ENCODE measurements at regions not wholly inside any gene's neighbourhood (a gene's known extent, or its start where the extent isn't known, plus 50 kb on each side); places are given as distances from the start of the nearest gene placed in this dataset.

DNA sequence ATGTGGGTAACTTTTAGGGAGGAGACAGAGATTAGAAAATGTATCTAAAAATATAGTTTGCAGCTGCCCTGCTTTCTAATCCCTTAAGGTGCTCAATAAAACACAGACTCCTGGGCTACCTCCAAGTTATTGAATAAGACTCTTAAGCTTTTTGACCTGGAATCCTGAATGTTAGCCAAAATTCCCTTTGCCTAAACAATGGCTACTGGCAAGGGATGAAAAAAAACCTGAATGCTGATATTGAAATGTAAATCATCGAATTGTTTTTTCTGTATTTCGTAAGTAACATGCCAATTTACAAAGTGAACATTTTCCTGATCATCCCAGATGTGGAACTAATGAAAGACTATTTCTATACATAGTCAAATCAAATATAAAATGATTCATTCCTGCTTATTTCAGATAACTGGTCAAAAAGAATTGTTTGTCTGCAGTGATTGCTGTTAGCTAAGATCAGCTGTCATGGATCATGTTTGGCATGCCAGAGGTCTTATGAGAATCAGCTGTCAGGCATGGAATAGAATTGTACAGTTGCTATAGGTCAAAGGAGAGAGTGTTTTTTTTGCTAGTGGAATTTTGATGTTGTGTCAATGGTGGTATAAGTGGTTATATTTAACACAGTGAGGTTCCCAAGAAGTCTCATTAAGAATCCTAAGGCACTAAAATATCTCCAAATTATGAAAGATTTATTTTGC is 363.6 kb upstream of the CWC22 start:
- no peak overlapping the region for H3K27ac ChIP-seq (ENCODE audit: low read depth in 2 of 2, low read length in 1 of 2)
- H3K9ac ChIP-seq: no peak overlapping the region

GRCh38 chr2:180368881-180369280 is 361.8 kb upstream of the CWC22 start:
- ChIA-PET CTCF (interaction anchor here (0.6 to 1.7 kb wide), 2 partner anchors 10 to 265 kb away, joined by 4 to 5 read pairs; no protein-coding TSS in a partner anchor), POLR2A (no interaction called here)
- Histone ChIP-seq H3K36me3 (replicated peaks in 1 of 2; ENCODE audit: control insufficient read depth in 1 of 2, insufficient read depth in 2 of 2, low read length in 1 of 2) (no peaks in the 10 kb centered on the region), H3K27me3 (ENCODE audit: insufficient read depth) (no peaks in the 10 kb centered on the region), H3K27ac (ENCODE audit: low read depth in 2 of 2, low read length in 1 of 2) (no peak overlapping the region), H3K9me2 (no peaks in the 10 kb centered on the region), H3K9me3 (no peaks in the 10 kb centered on the region), H3K9ac (no peak overlapping the region), H3K79me2 (ENCODE audit: insufficient read depth) (no peaks in the 10 kb centered on the region), H2AFZ (ENCODE audit: low read depth) (no peak overlapping the region), H3K4me1 (ENCODE audit: control insufficient read depth in 1 of 2, insufficient read depth in 2 of 2, low read depth in 1 of 2, low read length in 1 of 2) (no peaks in the 10 kb centered on the region; a peak in 1 of 4 replicates), H3K4me2 (no peak overlapping the region), H4K20me1 (ENCODE audit: insufficient read depth) (no peaks in the 10 kb centered on the region), H3F3A (replicated peaks; ENCODE audit: insufficient read depth) (no peaks in the 10 kb centered on the region), H3K4me3 (ENCODE audit: low read depth in 2 of 2, low read length in 1 of 2) (no peak overlapping the region)
- no peak for TF ChIP-seq REST (IDR thresholded peaks at IDR 0.05; ENCODE audit: low read depth, low read length)
- TF ChIP-seq RFX5 (IDR thresholded peaks at IDR 0.05; ENCODE audit: low read length): no peak
- TF ChIP-seq, protein P1, sequence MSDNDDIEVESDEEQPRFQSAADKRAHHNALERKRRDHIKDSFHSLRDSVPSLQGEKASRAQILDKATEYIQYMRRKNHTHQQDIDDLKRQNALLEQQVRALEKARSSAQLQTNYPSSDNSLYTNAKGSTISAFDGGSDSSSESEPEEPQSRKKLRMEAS (IDR thresholded peaks at IDR 0.05; ENCODE audit: low read depth): no peak
- no peak for TF ChIP-seq EZH2phosphoT487 (IDR thresholded peaks at IDR 0.05; ENCODE audit: borderline replicate concordance, low read depth)
- TF ChIP-seq FOSL2 (IDR thresholded peaks at IDR 0.05; ENCODE audit: borderline replicate concordance, low read depth): no peak
- no peak for TF ChIP-seq TAF1 (IDR thresholded peaks at IDR 0.05; ENCODE audit: borderline replicate concordance, low read depth, low read length)
- no peak for TF ChIP-seq TEAD4 (IDR thresholded peaks at IDR 0.05; ENCODE audit: borderline replicate concordance, insufficient read depth)
- TF ChIP-seq, protein P2, sequence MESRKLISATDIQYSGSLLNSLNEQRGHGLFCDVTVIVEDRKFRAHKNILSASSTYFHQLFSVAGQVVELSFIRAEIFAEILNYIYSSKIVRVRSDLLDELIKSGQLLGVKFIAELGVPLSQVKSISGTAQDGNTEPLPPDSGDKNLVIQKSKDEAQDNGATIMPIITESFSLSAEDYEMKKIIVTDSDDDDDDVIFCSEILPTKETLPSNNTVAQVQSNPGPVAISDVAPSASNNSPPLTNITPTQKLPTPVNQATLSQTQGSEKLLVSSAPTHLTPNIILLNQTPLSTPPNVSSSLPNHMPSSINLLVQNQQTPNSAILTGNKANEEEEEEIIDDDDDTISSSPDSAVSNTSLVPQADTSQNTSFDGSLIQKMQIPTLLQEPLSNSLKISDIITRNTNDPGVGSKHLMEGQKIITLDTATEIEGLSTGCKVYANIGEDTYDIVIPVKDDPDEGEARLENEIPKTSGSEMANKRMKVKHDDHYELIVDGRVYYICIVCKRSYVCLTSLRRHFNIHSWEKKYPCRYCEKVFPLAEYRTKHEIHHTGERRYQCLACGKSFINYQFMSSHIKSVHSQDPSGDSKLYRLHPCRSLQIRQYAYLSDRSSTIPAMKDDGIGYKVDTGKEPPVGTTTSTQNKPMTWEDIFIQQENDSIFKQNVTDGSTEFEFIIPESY (IDR thresholded peaks at IDR 0.05; ENCODE audit: borderline replicate concordance, low read depth): no peak
- no peak for TF ChIP-seq SIN3A (IDR thresholded peaks at IDR 0.05; ENCODE audit: borderline replicate concordance, low read depth, low read length)
- WGBS (ENCODE audit: low lambda C conversion rate): 33% methylated on average over 2 of the region's 2 CpGs
- no peak for DNase-seq

More for the DNA sequence above, 363.6 kb upstream of the CWC22 start:
- Histone ChIP-seq H3K9me3 (no peaks in the 10 kb centered on the region), H3K36me3 (replicated peaks in 1 of 2; ENCODE audit: control insufficient read depth in 1 of 2, insufficient read depth in 2 of 2, low read length in 1 of 2) (no peaks in the 10 kb centered on the region), H3K4me3 (ENCODE audit: low read depth in 2 of 2, low read length in 1 of 2) (no peak overlapping the region), H3K79me2 (ENCODE audit: insufficient read depth) (no peaks in the 10 kb centered on the region), H2AFZ (ENCODE audit: low read depth) (no peak overlapping the region), H3F3A (replicated peaks; ENCODE audit: insufficient read depth) (no peaks in the 10 kb centered on the region), H4K20me1 (ENCODE audit: insufficient read depth) (no peaks in the 10 kb centered on the region), H3K27me3 (ENCODE audit: insufficient read depth) (no peaks in the 10 kb centered on the region), H3K4me1 (ENCODE audit: control insufficient read depth in 1 of 2, insufficient read depth in 2 of 2, low read depth in 1 of 2, low read length in 1 of 2) (no peaks in the 10 kb centered on the region), H3K4me2 (no peak overlapping the region), H3K9me2 (no peaks in the 10 kb centered on the region)
- POLR2A ChIA-PET: no interaction called here
- no peak for DNase-seq
- TF ChIP-seq NRF1 (IDR thresholded peaks at IDR 0.05; ENCODE audit: low read depth, low read length) (no peak), SMC3 (IDR thresholded peaks at IDR 0.05; ENCODE audit: low read depth, low read length) (no peak), TAF1 (IDR thresholded peaks at IDR 0.05; ENCODE audit: borderline replicate concordance, low read depth, low read length) (no peak), RXRA (IDR thresholded peaks at IDR 0.05; ENCODE audit: borderline replicate concordance, low read depth) (no peak), YY1 (IDR thresholded peaks at IDR 0.05; ENCODE audit: low read depth) (no peak)
- TF ChIP-seq, protein P2 (IDR thresholded peaks at IDR 0.05; ENCODE audit: borderline replicate concordance, low read depth): no peak
- 59% methylated on average over 2 of the region's 2 CpGs for WGBS (ENCODE audit: low lambda C conversion rate)
- CTCF ChIA-PET: interaction anchor here (0.7 kb wide), 1 partner anchor 33 kb away, joined by 3 read pairs; no protein-coding TSS in a partner anchor

Data from SK-N-SH (cell line).